ENCODE measurements at regions not wholly inside any gene's neighbourhood (a gene's known extent, or its start where the extent isn't known, plus 50 kb on each side); places are given as distances from the start of the nearest gene placed in this dataset.

GRCh38 chr12:91640021-91640420 is 457.4 kb upstream of the DCN start:
- 71% methylated on average over 2 of the region's 2 CpGs for WGBS
- TF ChIP-seq MAX (IDR thresholded peaks at IDR 0.05): no peak
- TF ChIP-seq RAD21 (IDR thresholded peaks at IDR 0.05): no peak
- no peak for TF ChIP-seq ZBTB33 (IDR thresholded peaks at IDR 0.05)
- no peak for TF ChIP-seq YY1 (IDR thresholded peaks at IDR 0.05)
- TF ChIP-seq HNF4A (conservative IDR thresholded peaks at IDR 0.05): no peak
- no peak for TF ChIP-seq GABPA (IDR thresholded peaks at IDR 0.05 in 1 of 2, conservative IDR thresholded peaks at IDR 0.05 in 1 of 2)
- TF ChIP-seq CTCF (IDR thresholded peaks at IDR 0.05; ENCODE audit: low read depth, low read length, missing input control): no peak
- no peak for TF ChIP-seq TAF1 (conservative IDR thresholded peaks at IDR 0.05)
- TF ChIP-seq NR2F2 (IDR thresholded peaks at IDR 0.05): no peak
- TF ChIP-seq FOXA2 (IDR thresholded peaks at IDR 0.05): no peak
- no peak for TF ChIP-seq HNF4G (IDR thresholded peaks at IDR 0.05)
- TF ChIP-seq JUND (IDR thresholded peaks at IDR 0.05): no peak
- no peak for TF ChIP-seq SP1 (IDR thresholded peaks at IDR 0.05)
- no peak for TF ChIP-seq ATF3 (IDR thresholded peaks at IDR 0.05)
- TF ChIP-seq EGR1 (IDR thresholded peaks at IDR 0.05; ENCODE audit: low read depth in 2 of 2): no peak
- TF ChIP-seq RXRA (IDR thresholded peaks at IDR 0.05): no peak
- no peak for TF ChIP-seq FOXA1 (IDR thresholded peaks at IDR 0.05)
- no peak for TF ChIP-seq REST (IDR thresholded peaks at IDR 0.05)

More at GRCh38 chr12:91640021-91640420, 457.4 kb upstream of the DCN start:
- no peak for DNase-seq (ENCODE audit: low spot score)
- no peaks in the 10 kb centered on the region for H3K36me3 ChIP-seq (ENCODE audit: control insufficient read depth in 4 of 4, insufficient read depth in 3 of 4, low read depth in 1 of 4, low read length in 3 of 4)
- H3K4me1 ChIP-seq (ENCODE audit: control insufficient read depth in 4 of 4, insufficient read depth in 4 of 4, low read length in 3 of 4): no peaks in the 10 kb centered on the region
- no peak overlapping the region for H3K4me3 ChIP-seq (ENCODE audit: low read depth in 1 of 3, low read length in 3 of 3)
- H3K9ac ChIP-seq (ENCODE audit: low read depth in 1 of 2, low read length in 2 of 2): no peak overlapping the region
- no peak overlapping the region for H3K27ac ChIP-seq (ENCODE audit: low read depth in 1 of 2, low read length in 2 of 2)
- peaks cover 0 to 2% (median 0%) of the 10 kb centered on the region in 4 donors for H3K9me3 ChIP-seq (ENCODE audit: control insufficient read depth in 4 of 4, low read length in 3 of 4)
- H3K27me3 ChIP-seq (ENCODE audit: control insufficient read depth in 4 of 4, insufficient read depth in 4 of 4, low read length in 3 of 4): no peaks in the 10 kb centered on the region

Measured in liver (tissue), 8 donors.